HepG2 (cell line): ENCODE measurements at regions not wholly inside any gene's neighbourhood (a gene's known extent, or its start where the extent isn't known, plus 50 kb on each side); places are given as distances from the start of the nearest gene placed in this dataset.

ENCODE experiments used
- ATAC-seq: fragments of 200-7000 bp; cut with Tn5 transposase; 3 replicates; pipeline ENCODE4 v1.9.1; 2020; ENCODE audit warnings: mild to moderate bottlenecking, moderate library complexity
- BruUV-seq: library from RNA; stranded (reverse); fragments of 400-500 nt; replicated peaks from 2 replicates; lab custom pipeline; 2021; lab: Mats Ljungman, UMichigan
- CTCF ChIA-PET: fragments of 300-600 bp; formaldehyde crosslinking; extraction: SDS; loops from one replicate; lab custom pipeline; 2021; ENCODE audit warnings: low total read pairs, inconsistent platforms, low intra/inter-chr PET ratio; lab: Yijun Ruan, JAX
- POLR2A ChIA-PET: fragments of 350-600 bp; sonication (Branson Sonifier 250); formaldehyde crosslinking; loops from one replicate; lab custom pipeline; 2020; ENCODE audit warnings: antibody characterized with exemption, inconsistent platforms; lab: Yijun Ruan, JAX
- DNase-seq: peaks from one replicate; pipeline ENCODE4 v3.0.0-alpha.2; 2015; ENCODE audit warnings: low spot score
- FAIRE-seq: peaks from 3 replicates; lab custom pipeline; 2011; peaks lifted over from hg19 to GRCh38; lab: Jason Lieb, UNC
- H2AFZ ChIP-seq: one replicate; pipeline ENCODE4 v1.6.1; 2011; ENCODE audit warnings: low read length, inconsistent platforms
- H3K27ac ChIP-seq: fragments of 300-600 bp; 3 replicates; pipeline ENCODE4 v1.8.0; 2011; ENCODE audit warnings: mixed run types, mild to moderate bottlenecking, mixed read lengths, low read length, inconsistent platforms; ENCODE audit not compliant: insufficient read depth; ENCODE audit errors: extremely low read length
- H3K27me3 ChIP-seq, 2 experiments: fragments of 200-600 bp in 1 of 2; 2 replicates in 1 of 2; 3 replicates in 1 of 2; pipeline versions ENCODE4 v1.6.0 to v1.8.0; 2011; ENCODE audit warnings: low read length in 2 of 2, mild to moderate bottlenecking in 2 of 2, moderate library complexity in 2 of 2, inconsistent platforms in 1 of 2; ENCODE audit not compliant: insufficient read depth in 2 of 2, control insufficient read depth in 1 of 2
- H3K36me3 ChIP-seq, 2 experiments: fragments of 200-600 bp in 1 of 2; replicated peaks in 1 of 2; 2 replicates in 1 of 2; 3 replicates in 1 of 2; pipeline versions ENCODE4 v1.5.1 to v1.8.0; 2011; ENCODE audit warnings: low read length in 2 of 2, inconsistent platforms in 1 of 2; ENCODE audit not compliant: insufficient read depth in 2 of 2, control insufficient read depth in 1 of 2
- H3K4me1 ChIP-seq: 2 replicates; pipeline ENCODE4 v1.5.1; 2012; ENCODE audit warnings: low read length, inconsistent platforms; ENCODE audit not compliant: insufficient read depth
- H3K4me2 ChIP-seq: 2 replicates; pipeline ENCODE4 v1.6.0; 2011; ENCODE audit warnings: low read depth, low read length, inconsistent platforms
- H3K4me3 ChIP-seq, 3 experiments: fragments of 200-600 bp in 1 of 3; sonication (generic), shearing (Covaris generic) in 1 of 3; replicated peaks in 1 of 3; 2 replicates each; pipeline ENCODE4 v1.5.1; 2011 to 2016; ENCODE audit warnings: low read length in 3 of 3, inconsistent platforms in 2 of 3, low read depth in 2 of 3, mild to moderate bottlenecking in 2 of 3, control low read depth in 1 of 3, mixed read lengths in 1 of 3; ENCODE audit not compliant: insufficient read depth in 1 of 3
- H3K79me2 ChIP-seq: one replicate; pipeline ENCODE4 v1.6.1; 2011; ENCODE audit warnings: low read length, inconsistent platforms; ENCODE audit not compliant: insufficient read depth
- H3K9ac ChIP-seq: 2 replicates; pipeline ENCODE4 v1.6.0; 2011; ENCODE audit warnings: mild to moderate bottlenecking, low read depth, low read length, inconsistent platforms; ENCODE audit not compliant: insufficient read depth
- H3K9me3 ChIP-seq: 2 replicates; pipeline ENCODE4 v1.5.1; 2012; ENCODE audit warnings: mild to moderate bottlenecking, low read length
- H4K20me1 ChIP-seq: 2 replicates; pipeline ENCODE4 v1.6.0; 2011; ENCODE audit warnings: inconsistent platforms, mild to moderate bottlenecking, low read length, moderate library complexity; ENCODE audit not compliant: insufficient read depth
- HDAC6 ChIP-seq: fragments of 200-600 bp; sonication (generic); IDR thresholded peaks from 2 replicates; pipeline ENCODE4 v1.7.0; 2017; ENCODE audit warnings: mild to moderate bottlenecking, antibody characterized with exemption, low read length, low read depth
- KDM1A ChIP-seq: IDR thresholded peaks from 2 replicates; pipeline ENCODE4 v1.6.1; 2016; ENCODE audit warnings: missing compliant biosample characterization
- MBNL3 ChIP-seq: fragments of 250-450 bp; sonication (Bioruptor Pico); conservative IDR thresholded peaks from 2 replicates; pipeline ENCODE4 v1.8.0; 2022; ENCODE audit warnings: mild to moderate bottlenecking, inconsistent platforms
- NR1H2 ChIP-seq: sonication (generic); formaldehyde crosslinking; IDR thresholded peaks from 2 replicates; pipeline ENCODE4 v1.8.1; 2022; ENCODE audit warnings: low read depth, missing genetic modification reagents, borderline replicate concordance
- NRL ChIP-seq: sonication (generic); formaldehyde crosslinking; IDR thresholded peaks from 2 replicates; pipeline ENCODE4 v1.5.0; 2020; ENCODE audit warnings: missing genetic modification reagents, mild to moderate bottlenecking, moderate library complexity, borderline replicate concordance
- REL ChIP-seq: sonication (generic); formaldehyde crosslinking; conservative IDR thresholded peaks from 2 replicates; pipeline ENCODE4 v1.8.0; 2022; ENCODE audit warnings: mild to moderate bottlenecking, missing genetic modification reagents, moderate library complexity
- TCF12 ChIP-seq, 2 experiments: fragments of 450-650 bp in 1 of 2; sonication (generic) in 1 of 2; formaldehyde crosslinking in 1 of 2; IDR thresholded peaks; 2 replicates each; pipeline versions ENCODE4 v1.6.1 to v1.8.0; 2017 to 2022; ENCODE audit warnings: antibody characterized with exemption in 1 of 2, mild to moderate bottlenecking in 1 of 2, missing genetic modification reagents in 1 of 2, moderate library complexity in 1 of 2
- ZFP90 ChIP-seq: sonication (generic); formaldehyde crosslinking; IDR thresholded peaks from 2 replicates; pipeline ENCODE4 v1.8.0; 2022; ENCODE audit warnings: missing genetic modification reagents, mild to moderate bottlenecking, inconsistent platforms, borderline replicate concordance
- ZNF44 ChIP-seq: sonication (generic); formaldehyde crosslinking; IDR thresholded peaks from 2 replicates; pipeline ENCODE4 v1.5.1; 2020; ENCODE audit warnings: mild to moderate bottlenecking, missing genetic modification reagents
- ZNF567 ChIP-seq: sonication (generic); formaldehyde crosslinking; IDR thresholded peaks from 2 replicates; pipeline ENCODE4 v1.8.1; 2023; ENCODE audit warnings: mild to moderate bottlenecking, missing genetic modification reagents, borderline replicate concordance
- whole genome bisulfite sequencing: methylation state at CpG from one replicate; pipeline ENCODE4 v1.1.6; 2017; ENCODE audit warnings: low lambda C conversion rate; 5-methylcytosine and 5-hydroxymethylcytosine counted together
- in situ Hi-C: cut with HindIII; loops from 2 replicates; pipeline ENCODE4 v1.10.0; 2017; ENCODE audit warnings: low pct_unique_long_range_greater_than_20kb; ENCODE audit not compliant: extremely low pct_ligation_motif_present
- intact Hi-C: fragments of 100-400 bp; cut with micrococcal nuclease; formaldehyde crosslinking; loops from one replicate; pipeline ENCODE4 v1.10.0; 2022; ENCODE audit not compliant: unreplicated experiment
- TF ChIP-seq, protein P1 (sequence below): sonication (generic); formaldehyde crosslinking; IDR thresholded peaks from 2 replicates; pipeline ENCODE4 v1.4.0; 2020; ENCODE audit warnings: mild to moderate bottlenecking, missing genetic modification reagents, borderline replicate concordance
- TF ChIP-seq, protein P2 (sequence below): sonication (generic); formaldehyde crosslinking; IDR thresholded peaks from 2 replicates; pipeline ENCODE4 v1.5.0; 2020; ENCODE audit warnings: missing genetic modification reagents, mild to moderate bottlenecking, borderline replicate concordance

DNA sequence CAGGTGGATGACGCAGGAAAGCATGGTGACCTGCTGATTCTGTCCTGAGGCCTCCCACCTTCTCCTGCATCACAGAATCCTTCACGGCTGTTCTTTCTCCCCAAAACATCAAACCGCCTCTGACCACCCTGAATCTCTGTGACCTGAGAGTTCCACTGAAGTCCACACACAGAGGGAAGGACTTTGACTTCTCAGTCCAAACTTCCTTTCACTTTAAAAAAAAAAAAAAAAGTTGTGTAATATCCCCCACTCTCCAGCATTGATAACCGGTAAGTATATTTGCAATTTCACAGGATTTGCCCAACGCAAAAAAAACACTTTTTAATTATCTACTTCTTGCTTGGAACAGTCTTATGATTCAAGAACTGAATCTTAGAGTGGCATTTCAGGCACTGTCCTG, 259.5 kb upstream of the IRS2 start:
- TF ChIP-seq, protein P1, sequence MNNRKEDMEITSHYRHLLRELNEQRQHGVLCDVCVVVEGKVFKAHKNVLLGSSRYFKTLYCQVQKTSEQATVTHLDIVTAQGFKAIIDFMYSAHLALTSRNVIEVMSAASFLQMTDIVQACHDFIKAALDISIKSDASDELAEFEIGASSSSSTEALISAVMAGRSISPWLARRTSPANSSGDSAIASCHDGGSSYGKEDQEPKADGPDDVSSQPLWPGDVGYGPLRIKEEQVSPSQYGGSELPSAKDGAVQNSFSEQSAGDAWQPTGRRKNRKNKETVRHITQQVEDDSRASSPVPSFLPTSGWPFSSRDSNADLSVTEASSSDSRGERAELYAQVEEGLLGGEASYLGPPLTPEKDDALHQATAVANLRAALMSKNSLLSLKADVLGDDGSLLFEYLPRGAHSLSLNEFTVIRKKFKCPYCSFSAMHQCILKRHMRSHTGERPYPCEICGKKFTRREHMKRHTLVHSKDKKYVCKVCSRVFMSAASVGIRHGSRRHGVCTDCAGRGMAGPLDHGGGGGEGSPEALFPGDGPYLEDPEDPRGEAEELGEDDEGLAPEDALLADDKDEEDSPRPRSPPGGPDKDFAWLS, result no peak
- no peak for TF ChIP-seq NRL (CRISPR knock-in tag)
- TF ChIP-seq NR1H2 (CRISPR knock-in tag), result no peak
- no peak for TF ChIP-seq ZNF567 (CRISPR knock-in tag)
- no peak for TF ChIP-seq TCF12 (IDR thresholded peaks at IDR 0.05)
- TF ChIP-seq TCF12 (CRISPR knock-in tag; IDR thresholded peaks at IDR 0.05), result no peak
- no peak for TF ChIP-seq KDM1A (CRISPR knock-in tag)
- Histone ChIP-seq H3K9me3 (no peaks in the 10 kb centered on the region), H2AFZ (no peak overlapping the region), H3K27ac (no peak overlapping the region), H3K36me3 (no peaks in the 10 kb centered on the region), H3K4me1 (no peaks in the 10 kb centered on the region), H3K4me3 (no peak overlapping the region), H3K4me2 (no peak overlapping the region), H3K27me3 (no peaks in the 10 kb centered on the region), H3K79me2 (no peaks in the 10 kb centered on the region), H3K9ac (no peak overlapping the region), H4K20me1 (no peaks in the 10 kb centered on the region)
- intact Hi-C loops (no loop called here), in situ Hi-C loops (no loop called here)
- DNase-seq (no peak), ATAC-seq (no peak), FAIRE-seq (no peak)
- BruUV-seq, result no TSS peak
- WGBS, result 27% methylated on average over 5 of the region's 5 CpGs
- CTCF ChIA-PET, result no interaction called here
- POLR2A ChIA-PET, result no interaction called here

DNA sequence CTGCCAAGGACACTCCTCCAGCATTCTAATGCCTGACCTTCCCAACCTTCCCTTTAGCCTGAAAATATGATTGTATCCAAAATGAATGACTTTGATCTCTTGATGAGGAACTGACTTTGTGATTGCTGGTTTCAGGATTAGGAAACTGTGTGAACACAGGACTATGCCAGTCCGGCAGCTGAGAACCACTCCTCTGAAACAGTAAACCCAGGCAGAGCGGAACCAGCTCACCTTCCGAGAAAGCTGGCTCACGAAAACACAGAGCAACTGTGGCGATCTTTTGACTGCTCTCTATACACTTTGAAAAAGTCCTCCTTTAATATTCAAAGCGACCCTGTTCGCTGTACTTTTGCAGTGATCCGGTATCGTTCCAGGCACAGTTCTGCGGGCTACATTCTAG, 258.8 kb upstream of the IRS2 start:
- Histone ChIP-seq H3K9me3 (no peaks in the 10 kb centered on the region), H3K9ac (no peak overlapping the region), H3K4me1 (no peaks in the 10 kb centered on the region), H2AFZ (no peak overlapping the region), H3K27ac (no peak overlapping the region), H4K20me1 (no peaks in the 10 kb centered on the region), H3K4me3 (no peak overlapping the region), H3K27me3 (no peaks in the 10 kb centered on the region), H3K4me2 (no peak overlapping the region), H3K36me3 (no peaks in the 10 kb centered on the region), H3K79me2 (no peaks in the 10 kb centered on the region)
- TF ChIP-seq HDAC6 (no peak), ZNF44 (no peak), REL (CRISPR knock-in tag) (no peak), MBNL3 (CRISPR knock-in tag) (no peak), ZFP90 (CRISPR knock-in tag) (no peak)
- TF ChIP-seq, protein P2, sequence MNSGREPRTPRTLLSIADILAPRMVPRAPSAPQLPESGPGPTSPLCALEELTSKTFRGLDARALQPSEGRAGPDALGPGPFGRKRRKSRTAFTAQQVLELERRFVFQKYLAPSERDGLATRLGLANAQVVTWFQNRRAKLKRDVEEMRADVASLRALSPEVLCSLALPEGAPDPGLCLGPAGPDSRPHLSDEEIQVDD (CRISPR knock-in tag), result no peak
- FAIRE-seq (no peak), DNase-seq (no peak), ATAC-seq (no peak)
- BruUV-seq, result no TSS peak
- ChIA-PET POLR2A (no interaction called here), CTCF (no interaction called here)
- intact Hi-C loops (no loop called here), in situ Hi-C loops (no loop called here)
- WGBS, result 71% methylated on average over 10 of the region's 10 CpGs
